ENCODE measurements at regions not wholly inside any gene's neighbourhood (a gene's known extent, or its start where the extent isn't known, plus 50 kb on each side); places are given as distances from the start of the nearest gene placed in this dataset.
"Not testable (repeated sequence)": the region's sequence is repeated elsewhere in the genome, so short reads cannot be mapped to it uniquely, and the experiment has no call there.

DNA sequence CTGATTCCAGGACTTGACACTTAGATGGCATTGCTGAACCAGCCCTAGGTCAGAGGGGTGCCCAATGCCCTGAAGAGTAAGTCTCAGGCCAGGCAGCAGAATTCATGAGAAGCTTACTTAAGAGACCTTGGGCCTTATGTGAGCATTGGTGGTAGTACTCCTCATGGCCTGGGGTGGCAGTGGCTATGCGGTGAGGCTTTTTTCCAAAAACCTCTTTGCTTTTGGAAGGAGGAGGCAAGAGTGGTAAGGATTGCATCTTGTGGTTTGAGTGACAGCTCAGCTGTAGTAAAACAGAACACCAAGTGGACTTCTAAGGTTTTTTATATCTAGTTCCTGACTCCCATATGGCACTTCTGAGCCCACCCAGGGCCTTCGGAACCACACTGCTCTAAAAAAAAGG, 459.0 kb upstream of the STEAP1 start:
- CTCF ChIA-PET, result no interaction called here

DNA sequence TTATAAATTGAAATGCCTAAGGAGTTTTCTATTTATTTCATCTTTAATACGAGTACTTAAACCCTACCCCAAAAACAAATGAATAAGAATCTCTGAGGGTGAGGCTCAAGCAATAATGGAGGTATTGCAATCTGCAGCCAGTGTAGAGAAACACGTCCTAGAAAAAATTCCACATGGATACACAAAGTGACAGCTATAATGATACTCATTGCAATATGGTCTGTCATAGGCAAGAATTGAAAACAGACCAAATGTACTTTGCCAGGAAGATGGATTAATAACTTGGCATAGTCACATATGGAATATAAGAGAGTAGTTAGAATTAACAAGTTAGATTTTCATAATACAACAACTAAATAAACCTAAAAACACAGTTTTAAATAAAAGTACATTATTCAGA, 440.1 kb upstream of the STEAP1 start:
- ChIA-PET POLR2A (no interaction called here), CTCF (no interaction called here)
- DNase-seq (ENCODE audit: low read depth, low spot score), result no peak
- no peak for TF ChIP-seq CTCF (IDR thresholded peaks at IDR 0.05; ENCODE audit: insufficient read depth, low read length, missing control alignments)
- H3K4me3 ChIP-seq (ENCODE audit: low read depth, low read length), result no peak overlapping the region

More for the DNA sequence above, 459.0 kb upstream of the STEAP1 start:
- TF ChIP-seq CTCF (IDR thresholded peaks at IDR 0.05; ENCODE audit: insufficient read depth, low read length, missing control alignments), result no peak
- POLR2A ChIA-PET, result no interaction called here
- no peak overlapping the region for H3K4me3 ChIP-seq (ENCODE audit: low read depth, low read length)
- no peak for DNase-seq (ENCODE audit: low read depth, low spot score)

GRCh38 chr7:89718941-89719340, 435.3 kb upstream of the STEAP1 start:
- CTCF ChIA-PET; H3K4me3 ChIP-seq (ENCODE audit: low read depth, low read length); DNase-seq (ENCODE audit: low read depth, low spot score); POLR2A ChIA-PET: not testable (repeated sequence)

DNA sequence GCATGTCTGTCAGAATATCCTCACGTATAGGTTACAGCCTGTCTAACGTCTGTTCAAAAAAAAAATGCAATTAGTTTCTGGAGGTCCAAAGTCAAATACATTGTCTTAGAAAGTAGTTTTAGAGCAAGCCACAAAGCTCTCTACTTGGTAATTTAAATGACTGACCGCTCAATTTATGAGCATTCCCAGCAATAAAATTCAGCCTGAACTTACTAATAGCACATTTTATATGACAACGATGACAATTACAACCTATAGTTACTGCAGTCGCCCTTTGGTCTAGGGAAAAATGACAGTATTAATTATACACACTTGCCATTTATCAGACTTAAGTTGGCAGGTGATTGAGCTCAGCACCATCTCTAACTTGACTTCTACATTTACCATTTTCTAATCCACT, 425.8 kb upstream of the STEAP1 start:
- POLR2A ChIA-PET, result no interaction called here
- TF ChIP-seq CTCF (IDR thresholded peaks at IDR 0.05; ENCODE audit: insufficient read depth, low read length, missing control alignments), result no peak
- CTCF ChIA-PET, result no interaction called here
- no peak overlapping the region for H3K4me3 ChIP-seq (ENCODE audit: low read depth, low read length)
- DNase-seq (ENCODE audit: low read depth, low spot score), result no peak

DNA sequence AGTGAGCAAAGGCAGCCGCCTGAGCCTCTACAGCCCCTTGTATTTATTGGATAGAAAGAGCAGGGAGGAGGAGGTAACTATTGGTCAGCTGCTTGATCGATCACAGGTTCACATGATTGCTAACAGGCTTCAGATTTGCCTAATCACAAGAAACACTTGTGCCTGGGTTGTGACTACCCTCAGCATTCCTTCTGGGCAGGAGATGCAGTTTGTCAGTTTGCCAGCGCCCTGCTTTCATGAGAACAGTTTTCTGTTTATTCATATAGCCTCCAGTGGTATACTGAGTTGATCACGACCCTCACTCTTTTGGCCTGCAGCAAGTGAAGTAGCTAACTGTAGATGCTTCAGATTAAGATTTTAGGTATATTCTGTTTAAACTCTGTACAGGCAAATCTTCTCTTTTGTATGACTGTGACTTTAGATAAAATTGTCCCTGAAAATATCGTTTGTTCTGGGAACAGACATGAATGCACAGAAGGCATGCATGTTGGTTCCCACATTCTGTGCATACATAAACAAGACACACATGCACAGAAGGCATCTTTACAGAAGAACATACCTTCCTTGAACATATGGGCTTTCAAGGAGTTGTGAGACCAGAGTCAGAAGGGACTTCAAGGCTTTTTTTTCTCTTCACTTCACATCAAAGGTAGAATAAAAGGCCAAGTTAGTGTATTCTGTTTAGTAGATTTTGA, 422.4 kb upstream of the STEAP1 start:
- DNase-seq (ENCODE audit: low read depth, low spot score), result no peak
- POLR2A ChIA-PET, result no interaction called here
- TF ChIP-seq CTCF (IDR thresholded peaks at IDR 0.05; ENCODE audit: insufficient read depth, low read length, missing control alignments), result no peak
- H3K4me3 ChIP-seq (ENCODE audit: low read depth, low read length), result no peak overlapping the region
- CTCF ChIA-PET, result no interaction called here

DNA sequence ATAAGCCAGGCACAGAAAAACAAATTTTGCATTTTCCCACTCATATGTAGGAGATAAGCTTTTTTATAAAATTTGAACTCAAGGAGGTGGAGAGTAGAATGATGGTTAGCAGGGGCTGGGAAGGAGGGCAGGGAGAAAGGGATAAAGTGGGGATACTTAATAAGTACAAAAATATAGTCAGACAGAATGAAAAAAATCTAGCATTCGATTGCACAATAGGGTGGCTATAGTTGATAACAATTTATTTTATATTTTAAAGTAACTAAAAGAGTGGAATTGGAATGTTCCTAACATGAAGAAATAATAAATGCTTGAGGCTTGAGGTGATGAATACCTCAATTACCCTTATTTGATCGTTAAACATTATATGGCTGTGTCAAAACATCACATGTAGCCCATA, 415.7 kb upstream of the STEAP1 start:
- no peak for DNase-seq (ENCODE audit: low read depth, low spot score)
- ChIA-PET CTCF (no interaction called here), POLR2A (no interaction called here)
- no peak for TF ChIP-seq CTCF (IDR thresholded peaks at IDR 0.05; ENCODE audit: insufficient read depth, low read length, missing control alignments)
- no peak overlapping the region for H3K4me3 ChIP-seq (ENCODE audit: low read depth, low read length)

- DNase-seq (ENCODE audit: low read depth, low spot score), result no peak
- POLR2A ChIA-PET, result no interaction called here
- CTCF ChIA-PET, result no interaction called here
- TF ChIP-seq CTCF (IDR thresholded peaks at IDR 0.05; ENCODE audit: insufficient read depth, low read length, missing control alignments), result no peak
- H3K4me3 ChIP-seq (ENCODE audit: low read depth, low read length), result no peak overlapping the region
Measured at GRCh38 chr7:89757910-89758309, 396.4 kb upstream of the STEAP1 start.
